ENCODE measurements at regions not wholly inside any gene's neighbourhood (a gene's known extent, or its start where the extent isn't known, plus 50 kb on each side); places are given as distances from the start of the nearest gene placed in this dataset.

DNA sequence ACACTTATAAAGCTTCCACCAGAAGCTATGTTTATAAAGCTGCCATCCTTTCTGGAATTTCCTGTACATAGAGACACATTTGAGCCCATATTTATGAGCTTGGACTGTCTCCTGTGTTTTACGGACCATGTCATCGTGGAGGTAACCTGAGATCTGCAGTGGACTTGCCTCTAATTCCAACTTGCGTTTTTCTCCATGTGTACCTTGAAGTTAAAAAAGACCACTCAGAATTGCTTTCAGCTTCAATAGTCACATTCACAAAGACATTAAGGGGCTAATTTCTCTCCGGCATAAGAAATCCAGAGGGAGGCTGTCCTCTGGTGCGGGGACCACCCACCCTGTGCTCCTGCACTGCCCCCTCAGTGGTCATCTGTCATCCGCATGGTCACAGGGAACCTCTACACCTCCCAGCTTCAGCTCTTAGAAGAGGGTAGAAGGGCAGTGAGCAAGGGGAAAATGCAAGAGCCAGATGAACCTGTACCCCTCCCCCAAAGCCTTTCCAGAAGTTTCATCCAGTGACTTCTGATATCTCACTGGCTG, 521.4 kb upstream of the CAMK1G start:
- Histone ChIP-seq H3K4me3 (no peak overlapping the region), H3K27ac (ENCODE audit: low read depth) (no peak overlapping the region), H3K4me2 (no peak overlapping the region), H4K20me1 (replicated peaks; ENCODE audit: insufficient read depth) (no peaks in the 10 kb centered on the region), H3K9me2 (ENCODE audit: insufficient read depth) (no peaks in the 10 kb centered on the region), H3K79me2 (replicated peaks; ENCODE audit: insufficient read depth) (no peaks in the 10 kb centered on the region), H3K27me3 (ENCODE audit: insufficient read depth) (no peaks in the 10 kb centered on the region), H2AFZ (no peak overlapping the region), H3K36me3 (ENCODE audit: insufficient read depth) (no peaks in the 10 kb centered on the region), H3F3A (replicated peaks; ENCODE audit: low read depth) (no peaks in the 10 kb centered on the region), H3K4me1 (ENCODE audit: insufficient read depth) (peaks cover 14% of the 10 kb centered on the region; the same call in 1 of the 2 replicates)
- Mint-ChIP-seq H3K4me1 (peaks cover 15% of the 10 kb centered on the region), H3K9me3 (no peaks in the 10 kb centered on the region; the same call in 2 of the 3 replicates), H3K36me3 (ENCODE audit: low read depth) (no peaks in the 10 kb centered on the region), H3K4me3 (no peak overlapping the region), H3K27ac (no peak overlapping the region), H3K27me3 (ENCODE audit: insufficient read depth, low read depth, poor library complexity) (no peaks in the 10 kb centered on the region)
- no peak for ATAC-seq
- no peak for TF ChIP-seq EZH2phosphoT487 (IDR thresholded peaks at IDR 0.05; ENCODE audit: unreplicated experiment)
- TF ChIP-seq, protein P1, sequence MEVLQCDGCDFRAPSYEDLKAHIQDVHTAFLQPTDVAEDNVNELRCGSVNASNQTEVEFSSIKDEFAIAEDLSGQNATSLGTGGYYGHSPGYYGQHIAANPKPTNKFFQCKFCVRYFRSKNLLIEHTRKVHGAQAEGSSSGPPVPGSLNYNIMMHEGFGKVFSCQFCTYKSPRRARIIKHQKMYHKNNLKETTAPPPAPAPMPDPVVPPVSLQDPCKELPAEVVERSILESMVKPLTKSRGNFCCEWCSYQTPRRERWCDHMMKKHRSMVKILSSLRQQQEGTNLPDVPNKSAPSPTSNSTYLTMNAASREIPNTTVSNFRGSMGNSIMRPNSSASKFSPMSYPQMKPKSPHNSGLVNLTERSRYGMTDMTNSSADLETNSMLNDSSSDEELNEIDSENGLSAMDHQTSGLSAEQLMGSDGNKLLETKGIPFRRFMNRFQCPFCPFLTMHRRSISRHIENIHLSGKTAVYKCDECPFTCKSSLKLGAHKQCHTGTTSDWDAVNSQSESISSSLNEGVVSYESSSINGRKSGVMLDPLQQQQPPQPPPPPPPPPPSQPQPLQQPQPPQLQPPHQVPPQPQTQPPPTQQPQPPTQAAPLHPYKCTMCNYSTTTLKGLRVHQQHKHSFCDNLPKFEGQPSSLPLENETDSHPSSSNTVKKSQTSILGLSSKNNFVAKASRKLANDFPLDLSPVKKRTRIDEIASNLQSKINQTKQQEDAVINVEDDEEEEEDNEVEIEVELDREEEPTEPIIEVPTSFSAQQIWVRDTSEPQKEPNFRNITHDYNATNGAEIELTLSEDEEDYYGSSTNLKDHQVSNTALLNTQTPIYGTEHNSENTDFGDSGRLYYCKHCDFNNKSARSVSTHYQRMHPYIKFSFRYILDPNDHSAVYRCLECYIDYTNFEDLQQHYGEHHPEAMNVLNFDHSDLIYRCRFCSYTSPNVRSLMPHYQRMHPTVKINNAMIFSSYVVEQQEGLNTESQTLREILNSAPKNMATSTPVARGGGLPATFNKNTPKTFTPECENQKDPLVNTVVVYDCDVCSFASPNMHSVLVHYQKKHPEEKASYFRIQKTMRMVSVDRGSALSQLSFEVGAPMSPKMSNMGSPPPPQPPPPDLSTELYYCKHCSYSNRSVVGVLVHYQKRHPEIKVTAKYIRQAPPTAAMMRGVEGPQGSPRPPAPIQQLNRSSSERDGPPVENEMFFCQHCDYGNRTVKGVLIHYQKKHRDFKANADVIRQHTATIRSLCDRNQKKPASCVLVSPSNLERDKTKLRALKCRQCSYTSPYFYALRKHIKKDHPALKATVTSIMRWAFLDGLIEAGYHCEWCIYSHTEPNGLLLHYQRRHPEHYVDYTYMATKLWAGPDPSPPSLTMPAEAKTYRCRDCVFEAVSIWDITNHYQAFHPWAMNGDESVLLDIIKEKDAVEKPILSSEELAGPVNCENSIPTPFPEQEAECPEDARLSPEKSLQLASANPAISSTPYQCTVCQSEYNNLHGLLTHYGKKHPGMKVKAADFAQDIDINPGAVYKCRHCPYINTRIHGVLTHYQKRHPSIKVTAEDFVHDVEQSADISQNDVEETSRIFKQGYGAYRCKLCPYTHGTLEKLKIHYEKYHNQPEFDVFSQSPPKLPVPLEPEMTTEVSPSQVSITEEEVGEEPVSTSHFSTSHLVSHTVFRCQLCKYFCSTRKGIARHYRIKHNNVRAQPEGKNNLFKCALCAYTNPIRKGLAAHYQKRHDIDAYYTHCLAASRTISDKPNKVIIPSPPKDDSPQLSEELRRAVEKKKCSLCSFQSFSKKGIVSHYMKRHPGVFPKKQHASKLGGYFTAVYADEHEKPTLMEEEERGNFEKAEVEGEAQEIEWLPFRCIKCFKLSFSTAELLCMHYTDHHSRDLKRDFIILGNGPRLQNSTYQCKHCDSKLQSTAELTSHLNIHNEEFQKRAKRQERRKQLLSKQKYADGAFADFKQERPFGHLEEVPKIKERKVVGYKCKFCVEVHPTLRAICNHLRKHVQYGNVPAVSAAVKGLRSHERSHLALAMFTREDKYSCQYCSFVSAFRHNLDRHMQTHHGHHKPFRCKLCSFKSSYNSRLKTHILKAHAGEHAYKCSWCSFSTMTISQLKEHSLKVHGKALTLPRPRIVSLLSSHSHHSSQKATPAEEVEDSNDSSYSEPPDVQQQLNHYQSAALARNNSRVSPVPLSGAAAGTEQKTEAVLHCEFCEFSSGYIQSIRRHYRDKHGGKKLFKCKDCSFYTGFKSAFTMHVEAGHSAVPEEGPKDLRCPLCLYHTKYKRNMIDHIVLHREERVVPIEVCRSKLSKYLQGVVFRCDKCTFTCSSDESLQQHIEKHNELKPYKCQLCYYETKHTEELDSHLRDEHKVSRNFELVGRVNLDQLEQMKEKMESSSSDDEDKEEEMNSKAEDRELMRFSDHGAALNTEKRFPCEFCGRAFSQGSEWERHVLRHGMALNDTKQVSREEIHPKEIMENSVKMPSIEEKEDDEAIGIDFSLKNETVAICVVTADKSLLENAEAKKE (CRISPR knock-in tag; IDR thresholded peaks at IDR 0.05): no peak
- no peak for TF ChIP-seq ZNF331 (CRISPR knock-in tag; IDR thresholded peaks at IDR 0.05; ENCODE audit: low read depth)
- TF ChIP-seq CREB1 (CRISPR knock-in tag; IDR thresholded peaks at IDR 0.05; ENCODE audit: low read depth): no peak
- DNase-seq (ENCODE audit: low spot score): no peak

DNA sequence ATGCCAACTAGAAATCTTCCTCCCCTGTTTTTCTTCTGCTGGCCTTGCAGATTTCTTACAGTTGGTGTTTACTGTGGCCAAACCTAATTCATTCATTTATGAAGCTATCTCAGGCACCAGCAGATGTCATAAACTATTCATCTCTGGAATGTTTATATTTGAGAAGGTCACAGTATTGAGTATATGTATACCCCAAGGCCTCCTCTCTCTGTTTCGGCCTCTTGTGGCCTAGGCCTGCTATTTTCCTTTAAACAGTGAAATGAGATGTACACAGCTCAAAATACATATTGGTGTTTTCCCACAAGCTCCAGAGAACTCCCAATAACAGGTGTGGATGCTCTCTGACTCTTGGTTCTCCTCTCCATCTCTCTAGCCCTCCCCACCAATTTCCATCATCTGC, 520.7 kb upstream of the CAMK1G start:
- H3K4me2 ChIP-seq: no peak overlapping the region
- H3K36me3 ChIP-seq (ENCODE audit: insufficient read depth): no peaks in the 10 kb centered on the region
- H3K79me2 ChIP-seq (replicated peaks; ENCODE audit: insufficient read depth): no peaks in the 10 kb centered on the region
- H4K20me1 ChIP-seq (replicated peaks; ENCODE audit: insufficient read depth): no peaks in the 10 kb centered on the region
- no peak overlapping the region for H3K27ac ChIP-seq (ENCODE audit: low read depth)
- H3K4me3 ChIP-seq: no peak overlapping the region
- H3K27me3 Mint-ChIP-seq (ENCODE audit: insufficient read depth, low read depth, poor library complexity): no peaks in the 10 kb centered on the region
- H3K4me1 ChIP-seq (ENCODE audit: insufficient read depth): peaks cover 14% of the 10 kb centered on the region; the same call in 1 of the 2 replicates
- no peaks in the 10 kb centered on the region for H3K9me2 ChIP-seq (ENCODE audit: insufficient read depth)
- ATAC-seq: no peak
- H3K4me1 Mint-ChIP-seq: peaks cover 15% of the 10 kb centered on the region
- H3K27ac Mint-ChIP-seq: no peak overlapping the region
- H3K27me3 ChIP-seq (ENCODE audit: insufficient read depth): no peaks in the 10 kb centered on the region
- H3K9me3 Mint-ChIP-seq: no peaks in the 10 kb centered on the region
- H3K36me3 Mint-ChIP-seq (ENCODE audit: low read depth): no peaks in the 10 kb centered on the region
- no peak overlapping the region for H2AFZ ChIP-seq
- DNase-seq (ENCODE audit: low spot score): no peak
- H3K4me3 Mint-ChIP-seq: no peak overlapping the region
- H3F3A ChIP-seq (replicated peaks; ENCODE audit: low read depth): no peaks in the 10 kb centered on the region
- TF ChIP-seq JUNB (IDR thresholded peaks at IDR 0.05; ENCODE audit: unreplicated experiment) (no peak), EZH2 (IDR thresholded peaks at IDR 0.05; ENCODE audit: low read depth, unreplicated experiment) (no peak), STAT1 (IDR thresholded peaks at IDR 0.05; ENCODE audit: unreplicated experiment) (no peak)
- TF ChIP-seq, protein P1 (CRISPR knock-in tag; IDR thresholded peaks at IDR 0.05): no peak

Measured in GM23338 (cell line).